HG03045 (cell line): ENCODE measurements at regions not wholly inside any gene's neighbourhood (a gene's known extent, or its start where the extent isn't known, plus 50 kb on each side); places are given as distances from the start of the nearest gene placed in this dataset.

Experiments used
- ATAC-seq: cut with Tn5 transposase; IDR thresholded peaks from one replicate; pipeline ENCODE4 v1.9.1; 2021; ENCODE audit warnings: mild to moderate bottlenecking, moderate library complexity; ENCODE audit not compliant: unreplicated experiment

- no peak for ATAC-seq
Measured at GRCh38 chr4:138698641-138699040, 316.9 kb upstream of the NOCT start.

- no peak for ATAC-seq
Measured at GRCh38 chr4:138697851-138698250, 317.7 kb upstream of the NOCT start.

- ATAC-seq, result no peak
Measured at GRCh38 chr4:138696771-138697170, 318.8 kb upstream of the NOCT start.

GRCh38 chr4:138696058-138696457, 319.5 kb upstream of the NOCT start:
- no peak for ATAC-seq

- ATAC-seq, result no peak
Measured at GRCh38 chr4:138693526-138693925, 322.1 kb upstream of the NOCT start.

- ATAC-seq, result no peak
Measured at GRCh38 chr4:138692411-138692810, 323.2 kb upstream of the NOCT start.

- no peak for ATAC-seq
Measured at GRCh38 chr4:138689593-138689992, 326.0 kb upstream of the NOCT start.

GRCh38 chr4:138689187-138689586, 326.4 kb upstream of the NOCT start:
- ATAC-seq, result no peak

- ATAC-seq, result no peak
Measured at GRCh38 chr4:138688408-138689085, 327.0 kb upstream of the NOCT start.

- ATAC-seq, result no peak
Measured at GRCh38 chr4:138686106-138686835, 329.3 kb upstream of the NOCT start.

- ATAC-seq, result no peak
Measured at GRCh38 chr4:138685316-138685715, 330.3 kb upstream of the NOCT start.

- peak; percentile 80 for ATAC-seq
Measured at GRCh38 chr4:138680989-138681604, 334.5 kb upstream of the NOCT start.

GRCh38 chr4:138680256-138680655, 335.3 kb upstream of the NOCT start:
- no peak for ATAC-seq

GRCh38 chr4:138678985-138679746, 336.4 kb upstream of the NOCT start:
- no peak for ATAC-seq

GRCh38 chr4:138677748-138678147, 337.8 kb upstream of the NOCT start:
- no peak for ATAC-seq

- no peak for ATAC-seq
Measured at GRCh38 chr4:138677212-138677611, 338.4 kb upstream of the NOCT start.

- ATAC-seq, result no peak
Measured at GRCh38 chr4:138675685-138676084, 339.9 kb upstream of the NOCT start.

- no peak for ATAC-seq
Measured at GRCh38 chr4:138674209-138674608, 341.4 kb upstream of the NOCT start.

- no peak for ATAC-seq
Measured at GRCh38 chr4:138673053-138673452, 342.5 kb upstream of the NOCT start.

- ATAC-seq, result peak; percentile 62
Measured at GRCh38 chr4:138672393-138672976, 343.1 kb upstream of the NOCT start.

- ATAC-seq, result no peak
Measured at GRCh38 chr4:138671606-138672084, 343.9 kb upstream of the NOCT start.
